ENCODE measurements at regions not wholly inside any gene's neighbourhood (a gene's known extent, or its start where the extent isn't known, plus 50 kb on each side); places are given as distances from the start of the nearest gene placed in this dataset.

GRCh38 chr9:3696368-3696767 lies 170.6 kb upstream of the RFX3 start:
- no peak for DNase-seq
- Histone ChIP-seq H3K27ac (ENCODE audit: low read length) (no peak overlapping the region), H3K27me3 (ENCODE audit: control insufficient read depth, insufficient read depth, low read length) (peaks cover 8% of the 10 kb centered on the region), H3K4me1 (ENCODE audit: control insufficient read depth, insufficient read depth, low read length) (no peaks in the 10 kb centered on the region), H3K9me3 (ENCODE audit: control insufficient read depth, low read depth, low read length) (no peaks in the 10 kb centered on the region), H3K36me3 (ENCODE audit: control insufficient read depth, insufficient read depth, low read length) (no peaks in the 10 kb centered on the region), H3K4me3 (ENCODE audit: low read length) (no peak overlapping the region)
- WGBS (ENCODE audit: insufficient coverage, low lambda C conversion rate), result 60% methylated on average over 1 of the region's 2 CpGs

- no peaks in the 10 kb centered on the region for H3K4me1 ChIP-seq (ENCODE audit: control insufficient read depth, insufficient read depth, low read length)
Observed at GRCh38 chr9:3692606-3693005, 166.8 kb upstream of the RFX3 start.

GRCh38 chr9:3689555-3689954 lies 163.8 kb upstream of the RFX3 start:
- H3K27me3 ChIP-seq (ENCODE audit: control insufficient read depth, insufficient read depth, low read length), result no peaks in the 10 kb centered on the region
- no peak for DNase-seq
- H3K27ac ChIP-seq (ENCODE audit: low read length), result no peak overlapping the region
- no peak overlapping the region for H3K4me3 ChIP-seq (ENCODE audit: low read length)
- H3K36me3 ChIP-seq (ENCODE audit: control insufficient read depth, insufficient read depth, low read length), result no peaks in the 10 kb centered on the region
- no peaks in the 10 kb centered on the region for H3K4me1 ChIP-seq (ENCODE audit: control insufficient read depth, insufficient read depth, low read length)
- no CpG with 5 or more reads among the region's 4 CpGs for WGBS (ENCODE audit: insufficient coverage, low lambda C conversion rate)
- H3K9me3 ChIP-seq (ENCODE audit: control insufficient read depth, low read depth, low read length), result no peaks in the 10 kb centered on the region

More at GRCh38 chr9:3692606-3693005, 166.8 kb upstream of the RFX3 start:
- Histone ChIP-seq H3K36me3 (ENCODE audit: control insufficient read depth, insufficient read depth, low read length) (no peaks in the 10 kb centered on the region), H3K9me3 (ENCODE audit: control insufficient read depth, low read depth, low read length) (no peaks in the 10 kb centered on the region), H3K4me3 (ENCODE audit: low read length) (no peak overlapping the region), H3K27me3 (ENCODE audit: control insufficient read depth, insufficient read depth, low read length) (no peaks in the 10 kb centered on the region), H3K27ac (ENCODE audit: low read length) (no peak overlapping the region)
- 100% methylated on average over 1 of the region's 1 CpG for WGBS (ENCODE audit: insufficient coverage, low lambda C conversion rate)
- no peak for DNase-seq

GRCh38 chr9:3687145-3687544 lies 161.3 kb upstream of the RFX3 start:
- no peaks in the 10 kb centered on the region for H3K9me3 ChIP-seq (ENCODE audit: control insufficient read depth, low read depth, low read length)
- H3K27ac ChIP-seq (ENCODE audit: low read length), result no peak overlapping the region
- H3K4me3 ChIP-seq (ENCODE audit: low read length), result no peak overlapping the region
- no peaks in the 10 kb centered on the region for H3K36me3 ChIP-seq (ENCODE audit: control insufficient read depth, insufficient read depth, low read length)
- no peaks in the 10 kb centered on the region for H3K4me1 ChIP-seq (ENCODE audit: control insufficient read depth, insufficient read depth, low read length)
- DNase-seq, result no peak
- no peaks in the 10 kb centered on the region for H3K27me3 ChIP-seq (ENCODE audit: control insufficient read depth, insufficient read depth, low read length)

- no peaks in the 10 kb centered on the region for H3K27me3 ChIP-seq (ENCODE audit: control insufficient read depth, insufficient read depth, low read length)
- H3K27ac ChIP-seq (ENCODE audit: low read length), result no peak overlapping the region
- no peak for DNase-seq
- no peaks in the 10 kb centered on the region for H3K9me3 ChIP-seq (ENCODE audit: control insufficient read depth, low read depth, low read length)
- no peak overlapping the region for H3K4me3 ChIP-seq (ENCODE audit: low read length)
- H3K4me1 ChIP-seq (ENCODE audit: control insufficient read depth, insufficient read depth, low read length), result no peaks in the 10 kb centered on the region
- H3K36me3 ChIP-seq (ENCODE audit: control insufficient read depth, insufficient read depth, low read length), result no peaks in the 10 kb centered on the region
- WGBS (ENCODE audit: insufficient coverage, low lambda C conversion rate), result no CpG with 5 or more reads among the region's 3 CpGs
Observed at GRCh38 chr9:3682186-3682585, 156.4 kb upstream of the RFX3 start.

- no peaks in the 10 kb centered on the region for H3K27me3 ChIP-seq (ENCODE audit: control insufficient read depth, insufficient read depth, low read length)
- H3K9me3 ChIP-seq (ENCODE audit: control insufficient read depth, low read depth, low read length), result no peaks in the 10 kb centered on the region
- WGBS (ENCODE audit: insufficient coverage, low lambda C conversion rate), result no CpG with 5 or more reads among the region's 4 CpGs
- no peak overlapping the region for H3K4me3 ChIP-seq (ENCODE audit: low read length)
- H3K27ac ChIP-seq (ENCODE audit: low read length), result no peak overlapping the region
- no peaks in the 10 kb centered on the region for H3K4me1 ChIP-seq (ENCODE audit: control insufficient read depth, insufficient read depth, low read length)
- no peaks in the 10 kb centered on the region for H3K36me3 ChIP-seq (ENCODE audit: control insufficient read depth, insufficient read depth, low read length)
- DNase-seq, result no peak
Observed at GRCh38 chr9:3677541-3677940, 151.7 kb upstream of the RFX3 start.

GRCh38 chr9:3676766-3677165 lies 151.0 kb upstream of the RFX3 start:
- no peak overlapping the region for H3K27ac ChIP-seq (ENCODE audit: low read length)
- no peak for DNase-seq
- no peak overlapping the region for H3K4me3 ChIP-seq (ENCODE audit: low read length)
- H3K4me1 ChIP-seq (ENCODE audit: control insufficient read depth, insufficient read depth, low read length), result no peaks in the 10 kb centered on the region
- no peaks in the 10 kb centered on the region for H3K9me3 ChIP-seq (ENCODE audit: control insufficient read depth, low read depth, low read length)
- no CpG with 5 or more reads among the region's 3 CpGs for WGBS (ENCODE audit: insufficient coverage, low lambda C conversion rate)
- H3K27me3 ChIP-seq (ENCODE audit: control insufficient read depth, insufficient read depth, low read length), result no peaks in the 10 kb centered on the region
- no peaks in the 10 kb centered on the region for H3K36me3 ChIP-seq (ENCODE audit: control insufficient read depth, insufficient read depth, low read length)

GRCh38 chr9:3675946-3676345 lies 150.1 kb upstream of the RFX3 start:
- Histone ChIP-seq H3K27me3 (ENCODE audit: control insufficient read depth, insufficient read depth, low read length) (no peaks in the 10 kb centered on the region), H3K9me3 (ENCODE audit: control insufficient read depth, low read depth, low read length) (no peaks in the 10 kb centered on the region), H3K4me3 (ENCODE audit: low read length) (no peak overlapping the region), H3K27ac (ENCODE audit: low read length) (no peak overlapping the region), H3K36me3 (ENCODE audit: control insufficient read depth, insufficient read depth, low read length) (no peaks in the 10 kb centered on the region), H3K4me1 (ENCODE audit: control insufficient read depth, insufficient read depth, low read length) (no peaks in the 10 kb centered on the region)
- no peak for DNase-seq
- WGBS (ENCODE audit: insufficient coverage, low lambda C conversion rate), result 100% methylated on average over 1 of the region's 2 CpGs

GRCh38 chr9:3674561-3674960 lies 148.8 kb upstream of the RFX3 start:
- DNase-seq, result no peak
- no peaks in the 10 kb centered on the region for H3K9me3 ChIP-seq (ENCODE audit: control insufficient read depth, low read depth, low read length)
- 67% methylated on average over 5 of the region's 5 CpGs for WGBS (ENCODE audit: insufficient coverage, low lambda C conversion rate)
- H3K27ac ChIP-seq (ENCODE audit: low read length), result no peak overlapping the region
- H3K4me3 ChIP-seq (ENCODE audit: low read length), result no peak overlapping the region
- H3K27me3 ChIP-seq (ENCODE audit: control insufficient read depth, insufficient read depth, low read length), result no peaks in the 10 kb centered on the region
- no peaks in the 10 kb centered on the region for H3K4me1 ChIP-seq (ENCODE audit: control insufficient read depth, insufficient read depth, low read length)
- H3K36me3 ChIP-seq (ENCODE audit: control insufficient read depth, insufficient read depth, low read length), result no peaks in the 10 kb centered on the region

GRCh38 chr9:3672399-3672798 lies 146.6 kb upstream of the RFX3 start:
- Histone ChIP-seq H3K4me1 (ENCODE audit: control insufficient read depth, insufficient read depth, low read length) (no peaks in the 10 kb centered on the region), H3K4me3 (ENCODE audit: low read length) (no peak overlapping the region), H3K36me3 (ENCODE audit: control insufficient read depth, insufficient read depth, low read length) (no peaks in the 10 kb centered on the region), H3K9me3 (ENCODE audit: control insufficient read depth, low read depth, low read length) (no peaks in the 10 kb centered on the region), H3K27me3 (ENCODE audit: control insufficient read depth, insufficient read depth, low read length) (no peaks in the 10 kb centered on the region), H3K27ac (ENCODE audit: low read length) (no peak overlapping the region)
- WGBS (ENCODE audit: insufficient coverage, low lambda C conversion rate), result no CpG with 5 or more reads among the region's 5 CpGs
- DNase-seq, result no peak

GRCh38 chr9:3664044-3664443 lies 138.2 kb upstream of the RFX3 start:
- H3K9me3 ChIP-seq (ENCODE audit: control insufficient read depth, low read depth, low read length), result no peaks in the 10 kb centered on the region
- DNase-seq, result no peak
- H3K4me1 ChIP-seq (ENCODE audit: control insufficient read depth, insufficient read depth, low read length), result no peaks in the 10 kb centered on the region
- no peaks in the 10 kb centered on the region for H3K27me3 ChIP-seq (ENCODE audit: control insufficient read depth, insufficient read depth, low read length)
- no peak overlapping the region for H3K4me3 ChIP-seq (ENCODE audit: low read length)
- WGBS (ENCODE audit: insufficient coverage, low lambda C conversion rate), result no CpG with 5 or more reads among the region's 1 CpG
- no peak overlapping the region for H3K27ac ChIP-seq (ENCODE audit: low read length)
- no peaks in the 10 kb centered on the region for H3K36me3 ChIP-seq (ENCODE audit: control insufficient read depth, insufficient read depth, low read length)

All from large intestine (tissue), 3 donors.